ENCODE measurements at regions not wholly inside any gene's neighbourhood (a gene's known extent, or its start where the extent isn't known, plus 50 kb on each side); places are given as distances from the start of the nearest gene placed in this dataset.

GRCh38 chr1:93815366-93816110 lies 63.5 kb downstream of the DNTTIP2 start:
- DNase-seq: no peak

- DNase-seq: no peak
Measured at GRCh38 chr1:93814795-93815340, 64.1 kb downstream of the DNTTIP2 start.

GRCh38 chr1:93814059-93814794 lies 64.8 kb downstream of the DNTTIP2 start:
- peak; percentile 86 for DNase-seq

- no peak for DNase-seq
Measured at GRCh38 chr1:93813076-93813475, 65.9 kb downstream of the DNTTIP2 start.

GRCh38 chr1:93811326-93812065 lies 67.5 kb downstream of the DNTTIP2 start:
- DNase-seq: no peak

GRCh38 chr1:93810316-93810715 lies 68.7 kb downstream of the DNTTIP2 start:
- no peak for DNase-seq

- no peak for DNase-seq
Measured at GRCh38 chr1:93808871-93809270, 70.1 kb downstream of the DNTTIP2 start.

GRCh38 chr1:93807311-93807930 lies 71.6 kb downstream of the DNTTIP2 start:
- DNase-seq: no peak

- no peak for DNase-seq
Measured at GRCh38 chr1:93805027-93805610, 73.9 kb downstream of the DNTTIP2 start.

GRCh38 chr1:93804412-93804811 lies 74.6 kb downstream of the DNTTIP2 start:
- DNase-seq: no peak

- no peak for DNase-seq
Measured at GRCh38 chr1:93801471-93801870, 77.5 kb downstream of the DNTTIP2 start.

GRCh38 chr1:93800856-93801255 lies 78.2 kb downstream of the DNTTIP2 start:
- DNase-seq: no peak

- DNase-seq: no peak
Measured at GRCh38 chr1:93798291-93798690, 80.7 kb downstream of the DNTTIP2 start.

- DNase-seq: no peak
Measured at GRCh38 chr1:93784538-93784937, 94.5 kb downstream of the DNTTIP2 start.

GRCh38 chr1:93783876-93784275 lies 95.1 kb downstream of the DNTTIP2 start:
- DNase-seq: no peak

- no peak for DNase-seq
Measured at GRCh38 chr1:93779540-93780165, 98.0 kb upstream of the BCAR3 start.

- no peak for DNase-seq
Measured at GRCh38 chr1:93778457-93778856, 96.8 kb upstream of the BCAR3 start.

- no peak for DNase-seq
Measured at GRCh38 chr1:93777255-93777654, 95.6 kb upstream of the BCAR3 start.

- no peak for DNase-seq
Measured at GRCh38 chr1:93776728-93777127, 95.1 kb upstream of the BCAR3 start.

- no peak for DNase-seq
Measured at GRCh38 chr1:93775224-93775623, 93.6 kb upstream of the BCAR3 start.

- DNase-seq: no peak
Measured at GRCh38 chr1:93774707-93775106, 93.1 kb upstream of the BCAR3 start.

All from NCI-H1694 treated with DMSO at 0.1 percent for 48 hours (cell line).